HG03135 (cell line): ENCODE measurements at regions not wholly inside any gene's neighbourhood (a gene's known extent, or its start where the extent isn't known, plus 50 kb on each side); places are given as distances from the start of the nearest gene placed in this dataset.

Experiments used
- ATAC-seq: cut with Tn5 transposase; IDR thresholded peaks from one replicate; pipeline ENCODE4 v1.9.1; 2021; ENCODE audit warnings: mild to moderate bottlenecking, moderate library complexity; ENCODE audit not compliant: unreplicated experiment

DNA sequence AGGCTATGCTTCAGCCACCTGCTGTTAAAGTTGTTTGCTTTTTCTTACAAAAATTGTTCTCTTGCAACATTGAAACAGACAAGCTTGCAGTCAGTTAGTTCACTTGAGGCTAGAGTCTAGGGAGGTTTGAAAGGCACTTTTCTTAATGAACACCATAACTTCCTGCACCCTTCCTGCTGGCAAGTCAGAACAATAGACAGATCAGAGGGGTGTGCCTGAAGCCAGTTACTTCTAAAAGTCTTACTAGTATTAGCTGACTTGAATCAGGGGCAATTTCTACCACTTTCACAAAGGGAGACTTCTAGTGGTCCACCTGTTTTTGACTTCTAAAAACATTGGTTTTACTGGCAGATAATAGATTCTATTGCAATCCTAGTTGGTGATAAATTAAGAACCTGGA lies 367.4 kb upstream of the CDH20 start:
- no peak for ATAC-seq

DNA sequence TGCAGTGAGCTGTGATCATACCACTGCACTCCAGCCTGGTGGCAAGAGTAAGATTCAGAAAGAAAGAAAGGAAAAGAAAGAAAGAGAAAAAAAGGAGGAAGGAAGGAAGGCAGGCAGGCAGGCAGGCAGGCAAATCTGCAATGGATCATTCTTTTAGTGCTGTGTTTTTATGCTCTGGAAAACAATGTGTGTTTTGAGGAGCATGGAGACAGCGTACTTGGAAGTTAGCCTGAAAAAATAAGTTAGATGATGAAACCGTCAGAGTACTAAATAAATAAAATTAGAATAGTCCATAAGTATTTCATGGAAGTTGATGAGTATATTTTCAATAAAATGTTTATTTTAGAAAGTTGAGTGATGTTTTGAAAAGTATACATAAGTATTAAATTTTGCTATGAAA lies 366.4 kb upstream of the CDH20 start:
- no peak for ATAC-seq

DNA sequence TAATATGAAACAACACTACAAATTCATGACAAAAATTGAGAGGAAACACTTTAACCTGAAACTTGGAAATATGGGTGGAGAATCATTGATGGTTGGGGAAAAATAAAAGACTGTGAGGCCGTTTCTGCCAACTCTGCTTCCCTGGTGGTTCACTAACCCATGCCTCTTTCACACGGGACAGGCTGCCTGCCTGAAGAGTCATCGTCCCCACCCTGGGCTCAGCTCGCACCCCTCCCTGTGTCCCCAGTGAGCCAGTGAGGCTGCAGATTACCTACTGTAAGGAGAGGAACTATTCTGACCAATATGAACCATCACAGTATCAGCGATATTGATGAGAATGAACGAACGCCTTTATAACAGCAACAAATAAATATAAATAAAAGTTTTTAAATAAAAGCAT lies 357.8 kb upstream of the CDH20 start:
- no peak for ATAC-seq

DNA sequence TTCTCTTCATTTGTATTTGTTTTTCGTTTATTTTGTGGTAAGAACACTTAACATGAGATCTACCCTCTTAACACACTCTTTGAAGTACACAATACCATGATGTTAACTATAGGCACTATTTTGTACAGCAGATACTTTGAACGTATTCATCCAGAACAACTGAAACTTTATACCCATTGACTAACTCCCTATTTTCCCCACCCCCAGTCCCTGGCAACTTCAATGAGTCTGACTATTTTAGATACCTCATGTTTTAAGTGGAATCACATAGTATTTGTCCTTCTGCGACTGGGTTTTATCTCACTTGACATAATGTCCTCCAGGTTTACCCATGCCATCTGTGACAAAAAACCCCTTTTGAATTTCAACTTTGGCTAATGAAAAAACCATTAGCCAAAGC lies 356.3 kb upstream of the CDH20 start:
- ATAC-seq: no peak

DNA sequence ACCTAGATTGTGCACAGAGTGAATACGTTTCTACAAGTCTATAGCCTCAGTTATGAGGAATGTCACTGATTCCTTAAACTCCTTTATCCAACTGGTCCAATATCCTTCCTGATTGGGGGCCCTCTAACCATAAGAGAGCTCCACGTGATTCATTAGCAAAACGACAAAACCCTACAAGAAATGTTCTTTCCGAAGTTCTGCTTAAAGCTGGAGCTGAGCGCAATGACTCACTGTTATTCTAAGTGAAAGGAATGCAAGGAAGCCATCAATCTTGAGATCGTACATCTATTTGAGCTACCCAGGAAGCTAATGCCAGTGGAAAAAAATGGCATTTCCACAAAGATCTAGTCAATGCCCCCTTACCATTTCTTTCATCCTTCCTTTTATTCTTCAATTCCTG lies 354.9 kb upstream of the CDH20 start:
- ATAC-seq: no peak

DNA sequence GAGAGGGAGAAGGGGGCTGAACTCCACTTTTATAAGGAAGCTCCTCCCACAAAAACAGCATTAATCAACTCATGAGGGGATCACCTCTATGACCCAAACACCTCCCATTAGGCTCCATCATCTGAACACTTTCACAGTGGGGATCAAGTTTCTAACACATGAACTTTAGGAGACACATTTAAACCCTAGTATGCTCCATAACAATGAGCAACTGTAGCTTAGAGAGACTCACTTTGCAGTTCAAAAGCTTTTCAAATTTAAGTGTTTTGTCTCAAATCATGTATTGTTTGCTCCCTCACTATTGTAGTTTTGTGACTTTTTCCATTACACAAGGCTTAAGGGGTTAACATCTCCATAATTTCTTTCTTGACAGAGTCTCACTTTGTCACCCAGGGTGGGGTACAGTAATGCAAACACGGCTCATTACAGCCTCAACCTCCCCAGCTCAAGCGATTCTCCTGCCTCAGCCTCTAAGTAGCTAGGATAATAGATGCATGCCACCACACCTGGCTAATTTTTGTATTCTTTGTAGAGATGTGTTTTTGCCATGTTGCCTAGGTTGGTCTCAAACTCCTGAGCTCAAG lies 352.7 kb upstream of the CDH20 start:
- ATAC-seq: no peak

DNA sequence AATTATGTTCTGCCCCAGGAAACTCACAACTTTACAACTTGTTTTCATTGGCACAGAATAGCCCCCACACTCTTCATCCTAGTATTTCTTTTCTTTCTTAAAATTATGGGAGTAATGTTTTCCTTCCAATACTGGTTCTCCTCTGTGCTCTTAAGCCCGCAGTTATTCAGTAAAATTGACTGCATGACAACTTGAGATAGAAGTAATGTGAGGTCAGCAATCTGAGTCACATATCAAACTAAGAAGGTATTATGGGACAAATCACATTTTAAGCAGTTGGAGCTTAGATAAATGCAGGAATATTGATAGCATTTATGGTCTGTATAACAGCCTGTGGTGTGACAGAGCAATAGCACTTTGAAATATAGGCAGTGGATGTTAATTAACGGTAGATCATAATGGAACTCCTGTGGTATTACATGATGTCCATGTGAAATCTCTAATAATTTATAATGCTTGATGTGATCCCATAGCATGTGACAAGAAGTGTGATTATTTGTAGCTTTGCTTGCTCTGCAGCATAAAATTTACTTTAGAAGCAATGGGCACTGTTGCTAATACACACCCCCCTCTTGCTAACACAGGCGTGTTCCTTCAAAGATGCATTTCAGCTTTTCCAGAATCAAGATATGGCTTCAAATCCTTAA lies 351.4 kb upstream of the CDH20 start:
- no peak for ATAC-seq

DNA sequence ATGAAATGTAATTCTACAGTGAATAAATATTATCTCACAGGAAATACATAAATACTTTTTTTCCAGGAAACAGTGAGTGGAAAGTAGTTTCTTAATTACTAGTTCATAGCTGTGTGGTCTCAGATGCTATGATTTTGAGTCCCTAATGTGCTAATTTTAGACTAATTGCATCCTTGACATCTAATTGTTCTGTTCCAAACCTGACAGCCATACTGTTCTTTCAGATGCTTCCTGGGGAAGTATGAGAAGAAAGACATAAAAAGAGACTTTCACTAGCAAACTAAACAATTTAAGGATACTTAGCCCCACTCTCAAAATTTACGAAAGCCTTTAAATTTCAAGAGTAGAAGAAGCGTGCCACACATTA lies 350.9 kb upstream of the CDH20 start:
- no peak for ATAC-seq

DNA sequence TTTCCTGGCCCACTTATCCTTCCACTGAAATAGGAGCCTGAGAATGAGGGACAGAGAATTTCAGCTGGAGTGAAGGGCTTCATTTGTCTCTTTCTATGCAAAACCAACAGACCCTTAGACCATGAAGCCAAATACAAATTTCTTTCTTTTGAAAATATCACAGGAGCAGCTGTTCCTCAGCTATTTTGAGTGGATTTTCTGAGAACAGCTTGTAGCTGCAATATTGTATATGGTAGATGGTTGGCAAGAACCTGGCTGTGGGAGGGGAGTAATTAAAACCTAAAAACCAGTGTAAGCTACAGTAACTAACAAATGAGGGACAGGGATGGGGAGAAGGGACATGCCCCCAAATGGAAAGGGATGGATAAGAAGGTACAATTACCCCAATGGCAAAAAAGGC lies 350.3 kb upstream of the CDH20 start:
- no peak for ATAC-seq

DNA sequence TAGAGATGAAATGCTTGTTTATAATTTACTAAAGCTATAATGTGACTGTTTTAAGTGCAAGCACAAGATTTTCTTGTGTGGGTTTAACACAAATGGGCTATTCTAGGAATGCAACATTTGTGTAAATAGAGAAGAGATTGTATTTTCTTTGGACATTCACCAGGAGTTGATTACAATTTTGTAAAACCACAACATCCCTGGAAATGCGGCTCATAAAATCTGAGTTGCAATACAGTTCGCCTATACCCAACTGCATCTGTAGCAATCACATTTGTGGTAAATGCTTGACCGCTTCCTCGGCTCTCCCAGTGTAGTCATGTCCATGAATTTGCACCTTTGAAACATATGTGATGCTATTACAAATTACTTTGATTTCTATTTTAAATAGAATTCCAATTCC lies 348.7 kb upstream of the CDH20 start:
- no peak for ATAC-seq

DNA sequence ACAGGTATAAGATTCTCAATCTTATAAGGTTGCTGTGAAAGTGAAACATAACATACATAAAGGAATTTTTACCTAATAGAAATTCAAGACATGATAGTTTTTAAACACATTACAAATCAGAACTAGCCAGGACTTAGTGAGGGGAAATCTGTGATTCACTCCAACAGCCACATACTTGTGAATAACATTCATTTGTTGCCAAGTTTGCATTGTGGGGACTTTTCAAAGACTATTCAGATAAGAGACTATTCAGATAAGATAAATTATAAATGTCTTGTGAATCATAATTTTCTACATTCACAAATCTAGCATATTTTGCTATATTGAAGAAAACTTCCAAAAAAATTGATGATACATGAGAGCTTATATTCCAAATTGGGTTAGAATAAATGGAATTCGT lies 345.3 kb upstream of the CDH20 start:
- no peak for ATAC-seq

DNA sequence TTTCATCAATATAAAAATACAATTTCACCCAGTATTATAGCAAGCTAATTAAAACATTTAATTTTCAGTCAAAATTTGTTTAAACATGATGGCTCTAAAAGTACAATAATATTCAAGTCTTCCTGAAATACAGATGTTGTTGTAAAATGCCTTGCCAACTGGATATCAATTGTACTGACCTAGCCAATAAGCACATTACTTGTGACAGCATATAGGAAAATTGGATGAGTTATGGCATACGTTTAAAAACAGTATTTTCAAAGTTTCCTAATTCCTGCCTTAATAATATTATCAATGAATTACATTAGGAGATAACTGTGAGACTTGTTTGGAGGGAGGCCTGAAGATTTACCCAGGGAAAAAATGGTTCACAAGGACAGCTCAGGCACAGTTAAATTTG lies 336.9 kb upstream of the CDH20 start:
- no peak for ATAC-seq

DNA sequence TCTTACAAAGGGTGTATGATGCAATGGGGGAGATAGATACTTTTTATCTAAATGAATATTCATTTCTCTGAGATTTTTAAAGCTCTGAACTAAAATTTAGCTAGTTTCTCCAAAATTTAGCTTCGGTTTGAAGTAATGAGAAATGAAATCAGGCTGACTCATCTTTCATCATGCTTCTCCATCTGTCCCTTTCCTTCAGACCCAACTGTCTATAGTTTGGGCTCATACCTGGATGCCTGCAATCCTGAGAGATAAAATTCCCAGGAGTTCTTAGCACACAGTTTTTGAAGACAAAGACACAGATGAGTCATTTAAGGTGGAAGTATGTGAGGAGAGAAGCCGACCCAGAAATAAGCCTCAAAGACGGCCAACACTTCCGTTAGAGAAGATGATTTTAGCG lies 336.4 kb upstream of the CDH20 start:
- ATAC-seq: no peak

DNA sequence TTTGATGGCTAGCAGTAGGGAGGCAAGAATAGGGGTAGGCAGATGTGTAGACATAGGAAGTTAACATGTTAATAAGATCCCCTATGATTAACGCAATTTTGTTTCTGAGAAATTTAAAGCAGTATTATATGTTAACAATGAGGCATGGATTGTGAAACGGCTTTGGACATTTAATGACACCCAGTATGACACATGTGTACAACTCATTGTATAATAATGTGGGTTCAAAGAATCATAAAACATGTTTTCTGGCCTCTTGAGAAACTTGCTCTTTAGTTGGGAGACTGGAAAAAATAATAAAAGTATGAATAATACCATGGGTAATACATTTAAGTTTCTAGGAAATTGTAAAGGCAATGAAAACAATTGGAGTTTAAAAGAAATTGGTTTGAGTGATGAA lies 332.1 kb upstream of the CDH20 start:
- ATAC-seq: no peak

DNA sequence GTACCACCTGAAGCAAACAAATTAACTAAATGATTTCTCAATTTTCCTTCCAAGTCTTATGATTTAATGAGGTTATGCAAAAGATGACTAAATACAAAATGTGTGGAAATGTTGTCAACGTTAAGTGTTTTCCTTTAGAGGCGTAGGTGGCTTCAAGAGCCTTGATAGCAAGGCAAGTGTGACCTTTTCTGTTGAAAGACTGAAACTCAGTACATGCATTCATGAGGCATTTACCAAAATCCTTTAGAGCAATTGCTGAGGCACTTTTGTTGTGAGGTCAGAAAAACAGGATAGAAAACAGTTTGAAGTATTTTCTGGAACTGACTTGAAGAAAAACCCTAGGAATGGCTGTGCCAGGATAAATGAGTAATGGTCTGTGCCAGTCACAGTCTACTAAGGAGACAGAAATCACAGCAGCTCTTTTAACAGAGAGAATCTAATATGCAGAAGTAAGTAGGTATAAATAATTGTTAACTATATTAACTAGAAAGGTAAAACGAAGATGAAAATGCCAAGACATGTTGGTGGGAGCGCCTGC lies 326.5 kb upstream of the CDH20 start:
- no peak for ATAC-seq

DNA sequence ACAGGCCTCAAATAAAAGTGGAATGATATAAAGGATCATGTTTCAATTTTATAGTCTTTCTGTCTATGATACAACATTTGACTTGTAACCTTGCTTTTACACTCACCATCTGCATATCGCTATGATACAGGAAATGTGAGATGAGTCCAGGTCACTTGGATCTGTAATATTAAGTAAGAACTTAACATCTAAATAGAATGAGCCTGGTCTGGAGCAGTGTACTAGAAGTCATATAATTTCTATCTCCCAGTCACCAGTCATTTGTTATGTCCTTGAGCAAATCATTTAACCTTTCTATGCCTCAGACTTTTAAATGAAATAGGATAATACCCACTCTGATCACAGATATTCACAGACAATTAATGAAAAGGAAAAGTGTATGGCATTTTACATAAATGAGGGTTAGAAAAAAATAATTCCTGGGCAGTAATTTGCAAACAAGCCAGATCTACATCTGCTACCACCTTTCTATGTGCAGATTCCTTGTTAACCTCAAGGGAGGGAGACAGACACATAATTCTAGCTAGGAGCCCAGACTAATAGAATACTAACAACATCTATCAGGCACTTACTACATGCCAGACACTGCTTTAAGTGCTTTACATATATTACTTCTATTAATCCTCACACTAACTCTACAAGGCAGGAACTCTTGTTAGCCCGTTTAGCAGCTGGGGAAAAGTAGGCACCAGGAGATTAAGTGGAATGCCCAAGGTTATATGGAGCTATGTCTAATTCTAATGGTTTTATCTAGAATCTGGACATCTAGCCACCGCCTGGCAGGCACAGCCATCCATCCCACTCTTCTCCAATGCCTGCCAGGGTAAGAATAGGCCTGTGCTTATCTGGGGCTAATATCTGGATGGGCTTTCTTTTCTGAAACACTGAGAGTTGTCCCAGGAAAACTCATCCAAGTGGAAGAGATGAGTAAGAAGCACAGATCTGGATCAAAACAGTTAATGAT lies 313.6 kb upstream of the CDH20 start:
- no peak for ATAC-seq

DNA sequence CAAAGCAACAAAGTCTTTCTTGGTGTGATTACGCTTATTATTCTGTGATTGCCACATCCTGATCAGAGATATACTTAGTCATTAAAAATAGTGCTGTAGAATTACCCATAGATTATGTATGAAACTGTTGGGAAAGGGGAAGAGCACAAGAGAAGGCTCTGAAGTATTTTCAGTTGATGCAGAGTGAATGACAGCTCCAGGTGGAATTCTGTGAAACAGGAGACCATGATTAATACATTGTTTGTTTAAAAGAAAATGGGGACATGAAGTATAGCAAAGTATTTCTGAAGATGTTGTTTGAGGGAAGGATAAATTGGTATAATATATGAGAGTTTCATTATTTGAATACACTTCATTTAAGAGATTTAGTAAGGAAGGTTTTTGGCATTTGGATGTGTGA lies 307.6 kb upstream of the CDH20 start:
- ATAC-seq: no peak

DNA sequence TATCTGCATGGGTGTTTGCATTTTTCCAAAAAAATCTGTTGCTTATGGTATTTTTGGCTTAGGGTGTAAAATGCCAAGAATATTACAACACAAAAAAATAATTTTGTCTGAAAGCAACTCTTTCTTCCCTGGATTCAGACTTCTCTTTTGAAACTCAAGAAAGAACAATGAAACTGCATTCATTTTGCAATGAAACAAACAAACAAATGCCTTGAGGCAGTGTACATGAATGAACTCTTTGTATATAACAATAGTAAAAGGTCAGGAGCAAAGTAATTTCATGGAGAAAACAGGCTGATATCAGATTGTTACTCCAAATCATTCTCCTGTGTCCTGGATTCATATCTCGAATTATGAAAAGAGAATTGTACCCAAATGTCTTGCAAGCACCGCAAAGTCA lies 301.6 kb upstream of the CDH20 start:
- ATAC-seq: no peak

DNA sequence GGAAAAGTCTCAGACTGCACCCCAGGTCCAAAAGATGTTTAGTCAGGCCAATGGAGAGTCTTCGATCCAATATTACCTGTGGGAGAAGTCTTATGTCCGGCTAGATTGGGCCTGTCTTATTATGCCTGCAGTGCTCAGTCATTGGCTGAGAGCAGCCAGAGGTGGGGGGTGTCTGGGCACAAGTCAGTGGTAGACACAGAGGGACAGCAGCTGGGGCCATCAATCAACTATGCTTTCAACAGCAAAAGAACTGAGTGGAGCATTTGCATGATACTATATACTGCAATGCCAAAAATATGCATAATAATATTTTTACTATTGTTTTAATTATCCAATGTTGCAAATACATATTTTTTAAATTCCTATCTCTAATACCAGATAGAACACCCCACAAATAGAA lies 298.6 kb upstream of the CDH20 start:
- ATAC-seq: no peak

DNA sequence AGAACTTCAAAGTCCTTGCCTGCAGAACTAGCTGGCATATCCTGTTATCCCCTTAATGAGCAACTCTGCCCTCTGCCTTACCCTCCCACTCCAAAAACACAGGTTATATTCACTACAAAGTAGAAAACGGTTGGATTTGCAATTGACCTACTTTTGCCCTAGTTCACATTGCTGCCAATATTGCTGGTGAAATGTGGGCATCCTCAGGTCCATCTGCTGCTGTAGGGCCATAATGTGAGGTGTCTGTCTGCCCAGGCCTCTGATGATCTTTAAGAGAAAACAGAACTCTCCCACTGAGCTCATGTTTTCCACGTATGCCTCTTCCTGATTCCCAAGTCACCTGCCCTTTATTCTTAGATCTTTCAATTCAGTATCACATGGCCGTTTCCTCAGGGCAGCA lies 294.0 kb upstream of the CDH20 start:
- no peak for ATAC-seq

DNA sequence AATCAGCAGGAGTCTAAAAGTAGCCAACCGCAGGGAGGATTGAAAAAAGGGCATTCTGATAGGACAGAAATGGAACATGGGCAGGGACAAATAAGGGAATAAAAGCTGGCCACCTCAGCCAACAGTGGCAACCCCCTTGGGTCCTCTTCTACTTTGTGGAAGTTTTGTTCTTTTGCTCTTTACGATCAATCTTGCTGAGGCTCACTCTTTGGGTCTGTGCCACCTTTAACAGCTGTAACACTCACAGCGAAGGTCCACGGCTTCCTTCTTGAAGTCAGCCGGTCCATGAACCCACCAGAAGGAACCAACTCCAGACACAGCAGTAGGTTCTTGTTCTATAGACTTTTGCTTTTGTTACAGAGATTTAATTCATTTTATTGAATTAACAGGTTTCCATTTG lies 285.4 kb upstream of the CDH20 start:
- ATAC-seq: no peak

DNA sequence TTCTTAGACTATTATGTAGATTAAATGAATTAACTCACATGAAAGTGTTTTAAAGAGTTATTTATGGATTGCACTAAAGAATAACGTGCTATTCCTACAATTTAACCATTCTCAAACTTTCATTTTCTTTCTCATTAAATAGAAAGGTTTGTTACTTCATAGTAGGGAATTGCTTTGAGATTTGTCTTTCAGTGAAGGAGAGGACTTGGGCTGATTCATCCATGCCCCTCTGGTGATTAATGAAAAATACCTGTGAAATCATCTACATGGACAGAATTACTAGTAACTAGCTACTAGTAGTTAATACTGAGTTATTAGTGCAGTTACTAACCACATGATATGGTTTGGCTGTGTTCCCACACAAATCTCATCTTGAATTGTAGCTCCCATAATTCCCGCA lies 275.8 kb upstream of the CDH20 start:
- no peak for ATAC-seq
